SK-N-SH treated with all-trans-retinoic acid at 6 μM for 48 hours (cell line): ENCODE measurements at regions not wholly inside any gene's neighbourhood (a gene's known extent, or its start where the extent isn't known, plus 50 kb on each side); places are given as distances from the start of the nearest gene placed in this dataset.
A peak's percentile ranks its signal among the peaks of the same experiment; 100 is the strongest.
"Not testable (repeated sequence)": the region's sequence is repeated elsewhere in the genome, so short reads cannot be mapped to it uniquely, and the experiment has no call there.

Source experiments
- ATAC-seq: fragments of 200-7000 bp; cut with Tn5 transposase; 3 replicates; pipeline ENCODE4 v1.9.1; 2020; ENCODE audit warnings: mild to moderate bottlenecking, moderate library complexity
- BACH2 ChIP-seq: fragments of 250-450 bp; sonication (Bioruptor Pico); IDR thresholded peaks from 2 replicates; pipeline ENCODE4 v1.9.0; 2021; ENCODE audit warnings: mild to moderate bottlenecking, borderline replicate concordance
- CREB5 ChIP-seq: fragments of 250-450 bp; sonication (Bioruptor Pico); IDR thresholded peaks from 2 replicates; pipeline ENCODE4 v1.5.1; 2020; ENCODE audit warnings: low read depth, mild to moderate bottlenecking, moderate library complexity
- GLIS3 ChIP-seq: fragments of 250-450 bp; sonication (Bioruptor Pico); IDR thresholded peaks from 2 replicates; pipeline ENCODE4 v1.5.0; 2020; ENCODE audit warnings: mild to moderate bottlenecking, moderate library complexity
- ISL1 ChIP-seq: fragments of 250-450 bp; sonication (Bioruptor Pico); IDR thresholded peaks from 2 replicates; pipeline ENCODE4 v2.1.2; 2022; ENCODE audit warnings: mild to moderate bottlenecking, moderate library complexity
- OSR1 ChIP-seq: fragments of 250-450 bp; sonication (Bioruptor Pico); IDR thresholded peaks from 2 replicates; pipeline ENCODE4 v1.8.0; 2022; ENCODE audit warnings: moderate library complexity, mild to moderate bottlenecking, inconsistent platforms
- PATZ1 ChIP-seq: fragments of 250-450 bp; sonication (Bioruptor Pico); IDR thresholded peaks from 2 replicates; pipeline ENCODE4 v1.8.0; 2020; ENCODE audit warnings: mild to moderate bottlenecking, moderate library complexity, borderline replicate concordance
- POU6F1 ChIP-seq: fragments of 250-450 bp; sonication (Bioruptor Pico); IDR thresholded peaks from 2 replicates; pipeline ENCODE4 v1.8.0; 2021; ENCODE audit warnings: low read depth, mild to moderate bottlenecking, moderate library complexity, borderline replicate concordance
- PPARA ChIP-seq: fragments of 250-450 bp; sonication (Bioruptor Pico); IDR thresholded peaks from 2 replicates; pipeline ENCODE4 v1.5.0; 2020; ENCODE audit warnings: mild to moderate bottlenecking, borderline replicate concordance
- RARB ChIP-seq: fragments of 250-450 bp; sonication (Bioruptor Pico); IDR thresholded peaks from 2 replicates; pipeline ENCODE4 v1.8.0; 2021; ENCODE audit warnings: mild to moderate bottlenecking, moderate library complexity
- SNAI2 ChIP-seq: fragments of 250-450 bp; sonication (Bioruptor Pico); IDR thresholded peaks from 2 replicates; pipeline ENCODE4 v1.5.0; 2020; ENCODE audit warnings: mild to moderate bottlenecking, moderate library complexity
- TCF4 ChIP-seq: fragments of 250-450 bp; sonication (Bioruptor Pico); IDR thresholded peaks from 2 replicates; pipeline ENCODE4 v1.8.0; 2021; ENCODE audit warnings: mild to moderate bottlenecking, moderate library complexity, borderline replicate concordance
- TOX ChIP-seq: fragments of 250-450 bp; sonication (Bioruptor Pico); IDR thresholded peaks from 2 replicates; pipeline ENCODE4 v1.8.0; 2021; ENCODE audit warnings: mild to moderate bottlenecking, moderate library complexity, borderline replicate concordance
- TSHZ2 ChIP-seq: fragments of 250-450 bp; sonication (Bioruptor Pico); IDR thresholded peaks from 2 replicates; pipeline ENCODE4 v1.5.0; 2020; ENCODE audit warnings: mild to moderate bottlenecking, moderate library complexity
- ZC3H10 ChIP-seq: fragments of 250-450 bp; sonication (Bioruptor Pico); IDR thresholded peaks from 2 replicates; pipeline ENCODE4 v1.5.1; 2021; ENCODE audit warnings: mild to moderate bottlenecking, moderate library complexity
- ZFP30 ChIP-seq: fragments of 450-650 bp; formaldehyde crosslinking; IDR thresholded peaks from 2 replicates; pipeline ENCODE4 v1.5.0; 2022; ENCODE audit warnings: mild to moderate bottlenecking, moderate library complexity
- ZNF565 ChIP-seq: fragments of 450-650 bp; formaldehyde crosslinking; conservative IDR thresholded peaks from 2 replicates; pipeline ENCODE4 v1.5.0; 2020; ENCODE audit warnings: low read depth, mild to moderate bottlenecking, moderate library complexity
- ZNF70 ChIP-seq: fragments of 450-650 bp; formaldehyde crosslinking; IDR thresholded peaks from 2 replicates; pipeline ENCODE4 v1.5.0; 2020; ENCODE audit warnings: mild to moderate bottlenecking, moderate library complexity

GRCh38 chr2:196291426-196291825, 120.0 kb upstream of the STK17B start:
- TF ChIP-seq CREB5 (CRISPR knock-in tag) (no peak), SNAI2 (CRISPR knock-in tag) (no peak), RARB (CRISPR knock-in tag) (no peak), PATZ1 (no peak), TOX (no peak), ZNF70 (CRISPR knock-in tag) (no peak), POU6F1 (CRISPR knock-in tag) (no peak), ZNF565 (CRISPR knock-in tag) (no peak), GLIS3 (CRISPR knock-in tag) (no peak)
- no peak for ATAC-seq

GRCh38 chr2:196291873-196292800, 120.8 kb upstream of the STK17B start:
- no peak for TF ChIP-seq OSR1 (CRISPR knock-in tag)
- TF ChIP-seq PPARA (CRISPR knock-in tag), result no peak
- TF ChIP-seq GLIS3 (CRISPR knock-in tag), result no peak
- no peak for TF ChIP-seq RARB (CRISPR knock-in tag)
- TF ChIP-seq TOX, result no peak
- no peak for TF ChIP-seq BACH2 (CRISPR knock-in tag)
- no peak for TF ChIP-seq ZFP30 (CRISPR knock-in tag)
- ATAC-seq, result no peak

GRCh38 chr2:196293751-196294515, 122.6 kb upstream of the STK17B start:
- 0 out of 2 replicates have a peak, but pooled peaks have one; percentile 64 for TF ChIP-seq TOX
- peak; percentile 49 for TF ChIP-seq ISL1 (CRISPR knock-in tag)
- no peak for TF ChIP-seq PPARA (CRISPR knock-in tag)
- TF ChIP-seq, all 23 proteins: peak for 2
- ATAC-seq, result peak; percentile 94

- TF ChIP-seq ISL1 (CRISPR knock-in tag), result 0 out of 2 replicates have a peak, but pooled peaks have one; percentile 2
- no peak for TF ChIP-seq TSHZ2 (CRISPR knock-in tag)
- ATAC-seq, result peak; percentile 44
Measured at GRCh38 chr2:196294516-196294909, 123.1 kb upstream of the STK17B start.

GRCh38 chr2:196295005-196295404, 123.6 kb upstream of the STK17B start:
- ATAC-seq, result peak; percentile 17; the same call in 1 of the 3 replicates
- TF ChIP-seq TSHZ2 (CRISPR knock-in tag) (no peak), ISL1 (CRISPR knock-in tag) (no peak), ZC3H10 (CRISPR knock-in tag) (no peak), OSR1 (CRISPR knock-in tag) (no peak), BACH2 (CRISPR knock-in tag) (no peak), TCF4 (CRISPR knock-in tag) (no peak)

GRCh38 chr2:196298106-196298723, 126.8 kb upstream of the STK17B start:
- not testable (repeated sequence) for ATAC-seq
